Thoracic aorta (tissue), 2 donors: ENCODE measurements at regions not wholly inside any gene's neighbourhood (a gene's known extent, or its start where the extent isn't known, plus 50 kb on each side); places are given as distances from the start of the nearest gene placed in this dataset.

Experiments used
- ATAC-seq: fragments of 150-250 bp; one replicate; pipeline ENCODE4 v1.8.0; 2017; ENCODE audit warnings: low read depth; ENCODE audit not compliant: insufficient number of reproducible peaks, low FRiP score
- DNase-seq: peaks from one replicate; pipeline ENCODE4 v3.0.0-alpha.2; 2020; ENCODE audit warnings: low spot score
- H3K27ac ChIP-seq, 2 donors: fragments of 200-600 bp; sonication (generic); 1 replicate in 1 of 2; 2 replicates in 1 of 2; pipeline ENCODE4 v1.5.1; 2016; ENCODE audit warnings: mild to moderate bottlenecking in 2 of 2, moderate library complexity in 2 of 2
- H3K27me3 ChIP-seq: fragments of 200-600 bp; sonication (generic); replicated peaks from 2 replicates; pipeline ENCODE4 v1.6.0; 2016; ENCODE audit warnings: mild to moderate bottlenecking; ENCODE audit not compliant: insufficient read depth
- H3K36me3 ChIP-seq: fragments of 200-600 bp; sonication (generic); one replicate; pipeline ENCODE4 v1.5.1; 2016
- H3K4me1 ChIP-seq, 2 donors: fragments of 200-600 bp; sonication (generic); 1 replicate in 1 of 2; 2 replicates in 1 of 2; pipeline versions ENCODE4 v1.5.1 to v1.6.0; 2016; ENCODE audit warnings: low read depth in 2 of 2, mild to moderate bottlenecking in 1 of 2; ENCODE audit not compliant: control insufficient read depth in 1 of 2
- H3K4me3 ChIP-seq: fragments of 200-600 bp; sonication (generic); 2 replicates; pipeline ENCODE4 v1.5.1; 2016; ENCODE audit warnings: mild to moderate bottlenecking
- H3K9me3 ChIP-seq: fragments of 200-600 bp; sonication (generic); 2 replicates; pipeline ENCODE4 v1.5.1; 2016
- CTCF ChIP-seq: fragments of 200-600 bp; sonication (generic); IDR thresholded peaks from one replicate; pipeline ENCODE4 v1.5.1; 2019; ENCODE audit warnings: antibody characterized with exemption

- no peaks in the 10 kb centered on the region for H3K36me3 ChIP-seq
- TF ChIP-seq CTCF: no peak
- no peaks in the 10 kb centered on the region for H3K4me1 ChIP-seq
- no peaks in the 10 kb centered on the region for H3K27me3 ChIP-seq
- no peak for ATAC-seq
- no peaks in the 10 kb centered on the region for H3K9me3 ChIP-seq
- no peak overlapping the region for H3K27ac ChIP-seq
- H3K4me3 ChIP-seq: no peak overlapping the region
- no peak for DNase-seq
Measured at GRCh38 chr5:52449516-52449915, 338.2 kb upstream of the ITGA1 start.

GRCh38 chr5:52452098-52452497 is 335.6 kb upstream of the ITGA1 start:
- H3K4me3 ChIP-seq: no peak overlapping the region
- H3K27me3 ChIP-seq: no peaks in the 10 kb centered on the region
- H3K27ac ChIP-seq: no peak overlapping the region
- no peaks in the 10 kb centered on the region for H3K4me1 ChIP-seq
- H3K36me3 ChIP-seq: no peaks in the 10 kb centered on the region
- no peak for TF ChIP-seq CTCF
- ATAC-seq (no peak), DNase-seq (no peak)
- H3K9me3 ChIP-seq: no peaks in the 10 kb centered on the region

GRCh38 chr5:52453176-52453575 is 334.5 kb upstream of the ITGA1 start:
- Histone ChIP-seq H3K9me3 (no peaks in the 10 kb centered on the region), H3K4me3 (no peak overlapping the region), H3K36me3 (no peaks in the 10 kb centered on the region), H3K27me3 (no peaks in the 10 kb centered on the region), H3K27ac (no peak overlapping the region), H3K4me1 (no peaks in the 10 kb centered on the region)
- DNase-seq: no peak
- ATAC-seq: no peak
- no peak for TF ChIP-seq CTCF

GRCh38 chr5:52455920-52456319 is 331.8 kb upstream of the ITGA1 start:
- Histone ChIP-seq H3K36me3 (no peaks in the 10 kb centered on the region), H3K9me3 (no peaks in the 10 kb centered on the region), H3K27ac (no peak overlapping the region), H3K27me3 (no peaks in the 10 kb centered on the region), H3K4me1 (no peaks in the 10 kb centered on the region), H3K4me3 (no peak overlapping the region)
- DNase-seq (no peak), ATAC-seq (no peak)
- TF ChIP-seq CTCF: no peak

- Histone ChIP-seq H3K9me3 (no peaks in the 10 kb centered on the region), H3K27ac (no peak overlapping the region), H3K27me3 (no peaks in the 10 kb centered on the region), H3K4me3 (no peak overlapping the region), H3K36me3 (no peaks in the 10 kb centered on the region), H3K4me1 (no peaks in the 10 kb centered on the region)
- DNase-seq: no peak
- no peak for TF ChIP-seq CTCF
- ATAC-seq: no peak
Measured at GRCh38 chr5:52457810-52458209, 329.9 kb upstream of the ITGA1 start.
